ENCODE measurements at regions not wholly inside any gene's neighbourhood (a gene's known extent, or its start where the extent isn't known, plus 50 kb on each side); places are given as distances from the start of the nearest gene placed in this dataset.

GRCh38 chr2:215833531-215834162, 179.7 kb downstream of the MREG start:
- no peaks in the 10 kb centered on the region; the same call in 1 of the 2 replicates for H3K79me2 ChIP-seq (ENCODE audit: insufficient read depth)
- no peak overlapping the region for H3K4me2 ChIP-seq (ENCODE audit: unreplicated experiment)
- TF ChIP-seq EZH2 (IDR thresholded peaks at IDR 0.05; ENCODE audit: insufficient read depth, poor library complexity, severe bottlenecking), result no peak
- TF ChIP-seq EZH2phosphoT487 (IDR thresholded peaks at IDR 0.05; ENCODE audit: insufficient read depth, low read depth), result no peak
- H3K36me3 ChIP-seq (ENCODE audit: low read depth), result no peaks in the 10 kb centered on the region
- no peak overlapping the region for H2AFZ ChIP-seq
- H3K27ac ChIP-seq, result no peak overlapping the region
- no peaks in the 10 kb centered on the region for H3K9me3 ChIP-seq (ENCODE audit: low read depth)
- H3K9me2 ChIP-seq (ENCODE audit: insufficient read depth), result no peaks in the 10 kb centered on the region
- H3K27me3 ChIP-seq (replicated peaks; ENCODE audit: insufficient read depth), result no peaks in the 10 kb centered on the region
- 83 to 86% methylated on average over 5 of the region's 5 CpGs for whole genome bisulfite sequencing, 2 experiments (ENCODE audit: low coverage in 1 of 2, low lambda C conversion rate in 2 of 2, missing lambda C conversion rate in 2 of 2)
- H3K9ac ChIP-seq, result no peak overlapping the region
- no peak overlapping the region for H3K4me3 ChIP-seq
- peaks cover 44% of the 10 kb centered on the region for H3K4me1 ChIP-seq (ENCODE audit: insufficient read depth)
- in situ Hi-C loops (cut with MboI), result no loop called here
- H4K20me1 ChIP-seq (ENCODE audit: insufficient read depth), result no peaks in the 10 kb centered on the region
- H3F3A ChIP-seq (ENCODE audit: insufficient read depth), result peaks cover 33% of the 10 kb centered on the region
- DNase-seq, result peak; percentile 24

GRCh38 chr2:215832791-215833190, 180.6 kb downstream of the MREG start:
- no peak overlapping the region for H2AFZ ChIP-seq
- no peak overlapping the region for H3K27ac ChIP-seq
- WGBS, 2 experiments (ENCODE audit: low coverage in 1 of 2, low lambda C conversion rate in 2 of 2, missing lambda C conversion rate in 2 of 2), result 96 to 98% methylated on average over 6 of the region's 6 CpGs
- H3K79me2 ChIP-seq (ENCODE audit: insufficient read depth), result no peaks in the 10 kb centered on the region; the same call in 1 of the 2 replicates
- peaks cover 50% of the 10 kb centered on the region for H3K4me1 ChIP-seq (ENCODE audit: insufficient read depth)
- H3F3A ChIP-seq (ENCODE audit: insufficient read depth), result peaks cover 40% of the 10 kb centered on the region
- DNase-seq, result peak; percentile 33
- no peaks in the 10 kb centered on the region for H3K36me3 ChIP-seq (ENCODE audit: low read depth)
- no peaks in the 10 kb centered on the region for H4K20me1 ChIP-seq (ENCODE audit: insufficient read depth)
- no peaks in the 10 kb centered on the region for H3K9me3 ChIP-seq (ENCODE audit: low read depth)
- H3K4me3 ChIP-seq, result no peak overlapping the region
- H3K9me2 ChIP-seq (ENCODE audit: insufficient read depth), result no peaks in the 10 kb centered on the region
- in situ Hi-C loops (cut with MboI), result no loop called here
- no peak for TF ChIP-seq EZH2phosphoT487 (IDR thresholded peaks at IDR 0.05; ENCODE audit: insufficient read depth, low read depth)
- TF ChIP-seq EZH2 (IDR thresholded peaks at IDR 0.05; ENCODE audit: insufficient read depth, poor library complexity, severe bottlenecking), result no peak
- H3K4me2 ChIP-seq (ENCODE audit: unreplicated experiment), result no peak overlapping the region
- H3K27me3 ChIP-seq (replicated peaks; ENCODE audit: insufficient read depth), result no peaks in the 10 kb centered on the region
- H3K9ac ChIP-seq, result no peak overlapping the region

GRCh38 chr2:215831296-215831913, 181.9 kb downstream of the MREG start:
- 38 to 41% methylated on average over 5 of the region's 5 CpGs for WGBS, 2 experiments (ENCODE audit: low coverage in 1 of 2, low lambda C conversion rate in 2 of 2, missing lambda C conversion rate in 2 of 2)
- H3K9me3 ChIP-seq (ENCODE audit: low read depth), result no peaks in the 10 kb centered on the region
- H3F3A ChIP-seq (ENCODE audit: insufficient read depth), result peaks cover 54% of the 10 kb centered on the region
- peak overlapping the region; percentile 55 for H3K4me2 ChIP-seq (ENCODE audit: unreplicated experiment)
- peak overlapping the region; percentile 87 for H3K27ac ChIP-seq
- no peaks in the 10 kb centered on the region for H4K20me1 ChIP-seq (ENCODE audit: insufficient read depth)
- TF ChIP-seq EZH2 (IDR thresholded peaks at IDR 0.05; ENCODE audit: insufficient read depth, poor library complexity, severe bottlenecking), result no peak
- TF ChIP-seq EZH2phosphoT487 (IDR thresholded peaks at IDR 0.05; ENCODE audit: insufficient read depth, low read depth), result no peak
- peak overlapping the region; percentile 83 for H2AFZ ChIP-seq
- H3K9ac ChIP-seq, result peak overlapping the region; percentile 76
- peaks cover 64% of the 10 kb centered on the region for H3K4me1 ChIP-seq (ENCODE audit: insufficient read depth)
- no peaks in the 10 kb centered on the region for H3K27me3 ChIP-seq (replicated peaks; ENCODE audit: insufficient read depth)
- no peaks in the 10 kb centered on the region; the same call in 1 of the 2 replicates for H3K79me2 ChIP-seq (ENCODE audit: insufficient read depth)
- H3K36me3 ChIP-seq (ENCODE audit: low read depth), result no peaks in the 10 kb centered on the region
- in situ Hi-C loops (cut with MboI), result no loop called here
- H3K9me2 ChIP-seq (ENCODE audit: insufficient read depth), result no peaks in the 10 kb centered on the region
- DNase-seq, result peak; percentile 64
- H3K4me3 ChIP-seq, result peak overlapping the region; percentile 50

- Histone ChIP-seq H3K27ac (peak overlapping the region; percentile 87), H3F3A (ENCODE audit: insufficient read depth) (peaks cover 65% of the 10 kb centered on the region), H3K36me3 (ENCODE audit: low read depth) (no peaks in the 10 kb centered on the region), H4K20me1 (ENCODE audit: insufficient read depth) (no peaks in the 10 kb centered on the region), H3K9me3 (ENCODE audit: low read depth) (no peaks in the 10 kb centered on the region), H2AFZ (peak overlapping the region; percentile 21), H3K9me2 (ENCODE audit: insufficient read depth) (no peaks in the 10 kb centered on the region), H3K4me1 (ENCODE audit: insufficient read depth) (peaks cover 75% of the 10 kb centered on the region), H3K4me2 (ENCODE audit: unreplicated experiment) (peak overlapping the region; percentile 55), H3K27me3 (replicated peaks; ENCODE audit: insufficient read depth) (no peaks in the 10 kb centered on the region), H3K4me3 (peak overlapping the region; percentile 50), H3K9ac (peak overlapping the region; percentile 76), H3K79me2 (ENCODE audit: insufficient read depth) (no peaks in the 10 kb centered on the region; the same call in 1 of the 2 replicates)
- in situ Hi-C loops (cut with MboI), result no loop called here
- WGBS, 2 experiments (ENCODE audit: low coverage in 1 of 2, low lambda C conversion rate in 2 of 2, missing lambda C conversion rate in 2 of 2), result 9 to 13% methylated on average over 4 of the region's 4 CpGs
- TF ChIP-seq EZH2phosphoT487 (IDR thresholded peaks at IDR 0.05; ENCODE audit: insufficient read depth, low read depth) (no peak), EZH2 (IDR thresholded peaks at IDR 0.05; ENCODE audit: insufficient read depth, poor library complexity, severe bottlenecking) (no peak)
- DNase-seq, result peak; percentile 93
Measured at GRCh38 chr2:215830304-215830703, 183.0 kb downstream of the MREG start.
